H1 (cell line): ENCODE measurements at regions not wholly inside any gene's neighbourhood (a gene's known extent, or its start where the extent isn't known, plus 50 kb on each side); places are given as distances from the start of the nearest gene placed in this dataset.

Experiments used
- CTCF ChIA-PET: fragments of 300-600 bp; sonication (Branson Sonifier 250); formaldehyde crosslinking; loops from one replicate; lab custom pipeline; 2021; ENCODE audit not compliant: partially characterized antibody; lab: Charles Lee
- POLR2A ChIA-PET: fragments of 300-600 bp; sonication (Branson Sonifier 250); formaldehyde crosslinking; loops from one replicate; lab custom pipeline; 2021; ENCODE audit warnings: inconsistent platforms; ENCODE audit not compliant: partially characterized antibody; lab: Charles Lee
- DNase-seq, 2 experiments: peaks; one replicate each; pipeline versions ENCODE4 v3.0.0 to v3.0.0-alpha.2; 2010 to 2022; ENCODE audit warnings: low spot score in 2 of 2, low read depth in 1 of 2, mixed read lengths in 1 of 2
- FAIRE-seq: peaks from 2 replicates; lab custom pipeline; 2011; peaks lifted over from hg19 to GRCh38; lab: Jason Lieb, UNC
- H2AFZ ChIP-seq: 2 replicates; pipeline ENCODE4 v1.8.1; 2012; ENCODE audit warnings: low read length, inconsistent platforms
- H2AK5ac ChIP-seq: 2 replicates; pipeline ENCODE4 v1.6.1; 2013; ENCODE audit warnings: low read depth, low read length
- H2BK120ac ChIP-seq: replicated peaks from 2 replicates; pipeline ENCODE3; 2013; ENCODE audit warnings: low read depth, low read length, inconsistent platforms
- H2BK12ac ChIP-seq: 2 replicates; pipeline ENCODE4 v1.6.1; 2013; ENCODE audit warnings: low read depth, low read length
- H2BK15ac ChIP-seq: 2 replicates; pipeline ENCODE4 v1.6.1; 2013; ENCODE audit warnings: low read length
- H2BK20ac ChIP-seq: 2 replicates; pipeline ENCODE4 v1.6.1; 2013; ENCODE audit warnings: low read length
- H2BK5ac ChIP-seq: 2 replicates; pipeline ENCODE4 v1.6.1; 2013; ENCODE audit warnings: low read depth, low read length
- H3K14ac ChIP-seq: 2 replicates; pipeline ENCODE4 v1.6.1; 2013; ENCODE audit warnings: inconsistent platforms; ENCODE audit not compliant: insufficient read length
- H3K18ac ChIP-seq: 2 replicates; pipeline ENCODE4 v1.6.1; 2013; ENCODE audit warnings: low read length; ENCODE audit errors: extremely low read depth
- H3K23ac ChIP-seq: 2 replicates; pipeline ENCODE4 v1.6.1; 2013; ENCODE audit warnings: inconsistent platforms; ENCODE audit not compliant: insufficient read length
- H3K23me2 ChIP-seq: 2 replicates; pipeline ENCODE4 v1.6.1; 2013; ENCODE audit warnings: low read depth, low read length
- H3K27ac ChIP-seq: 2 replicates; pipeline ENCODE4 v1.6.1; 2011; ENCODE audit warnings: low read depth, low read length, inconsistent platforms
- H3K27me3 ChIP-seq, 4 experiments: replicated peaks in 1 of 4; 1 replicate in 1 of 4; 2 replicates in 3 of 4; pipeline versions ENCODE4 v1.6.1 to v1.8.1; 2011 to 2013; ENCODE audit warnings: low read length in 3 of 4, mild to moderate bottlenecking in 3 of 4, inconsistent platforms in 2 of 4, mixed read lengths in 2 of 4, moderate library complexity in 1 of 4; ENCODE audit not compliant: control insufficient read depth in 3 of 4, insufficient read depth in 3 of 4; ENCODE audit errors: extremely low read depth in 1 of 4
- H3K36me3 ChIP-seq, 4 experiments: 2 replicates each; pipeline versions ENCODE4 v1.6.1 to v1.8.1; 2011 to 2013; ENCODE audit warnings: mild to moderate bottlenecking in 4 of 4, low read length in 3 of 4, moderate library complexity in 2 of 4, control low read depth in 1 of 4, inconsistent platforms in 1 of 4; ENCODE audit not compliant: insufficient read depth in 4 of 4, control insufficient read depth in 2 of 4
- H3K4ac ChIP-seq: replicated peaks from 2 replicates; pipeline ENCODE3; 2013; ENCODE audit warnings: low read length, low read depth, mixed read lengths, inconsistent platforms; ENCODE audit not compliant: insufficient read length
- H3K4me1 ChIP-seq, 4 experiments: replicated peaks in 1 of 4; 1 replicate in 1 of 4; 2 replicates in 3 of 4; pipeline versions ENCODE4 v1.6.1 to v1.8.1; 2011 to 2013; ENCODE audit warnings: low read length in 3 of 4, inconsistent platforms in 2 of 4, mixed read lengths in 1 of 4; ENCODE audit not compliant: insufficient read depth in 4 of 4, control insufficient read depth in 3 of 4
- H3K4me2 ChIP-seq, 2 experiments: 2 replicates each; pipeline versions ENCODE4 v1.6.1 to v1.8.1; 2011 to 2013; ENCODE audit warnings: low read depth in 2 of 2, low read length in 2 of 2, control low read depth in 1 of 2, inconsistent platforms in 1 of 2, mild to moderate bottlenecking in 1 of 2; ENCODE audit not compliant: insufficient read depth in 1 of 2
- H3K4me3 ChIP-seq, 4 experiments: fragments of 200-600, 300-600 bp in 1 of 4; sonication (generic), shearing (Covaris generic), sonication (Bioruptor Twin) in 1 of 4; 2 replicates each; pipeline versions ENCODE4 v1.5.1 to v1.8.1; 2011 to 2016; ENCODE audit warnings: low read length in 4 of 4, low read depth in 3 of 4, control low read depth in 2 of 4, inconsistent platforms in 2 of 4, mild to moderate bottlenecking in 2 of 4, mixed read lengths in 1 of 4, moderate library complexity in 1 of 4; ENCODE audit not compliant: insufficient read depth in 2 of 4; ENCODE audit errors: extremely low read depth in 1 of 4
- H3K56ac ChIP-seq: replicated peaks from 2 replicates; pipeline ENCODE3; 2013; ENCODE audit warnings: low read depth, mild to moderate bottlenecking, mixed read lengths, low read length, inconsistent platforms; ENCODE audit not compliant: insufficient read length
- H3K79me1 ChIP-seq: 2 replicates; pipeline ENCODE4 v1.6.1; 2013; ENCODE audit warnings: low read depth, low read length, control low read depth
- H3K79me2 ChIP-seq, 2 experiments: 2 replicates each; pipeline versions ENCODE4 v1.6.1 to v1.8.1; 2012 to 2013; ENCODE audit warnings: low read length in 2 of 2, mild to moderate bottlenecking in 2 of 2, inconsistent platforms in 1 of 2; ENCODE audit not compliant: insufficient read depth in 2 of 2, control insufficient read depth in 1 of 2
- H3K9ac ChIP-seq, 4 experiments: replicated peaks in 1 of 4; 1 replicate in 1 of 4; 2 replicates in 3 of 4; pipeline versions ENCODE4 v1.6.1 to v1.8.1; 2011 to 2013; ENCODE audit warnings: low read depth in 3 of 4, low read length in 3 of 4, control low read depth in 2 of 4, mild to moderate bottlenecking in 2 of 4, moderate library complexity in 2 of 4, inconsistent platforms in 1 of 4; ENCODE audit errors: extremely low read depth in 1 of 4
- H3K9me3 ChIP-seq, 2 experiments: 2 replicates each; pipeline versions ENCODE4 v1.6.1 to v1.8.1; 2012 to 2013; ENCODE audit warnings: mild to moderate bottlenecking in 2 of 2, moderate library complexity in 2 of 2, control low read depth in 1 of 2, inconsistent platforms in 1 of 2, low read depth in 1 of 2, low read length in 1 of 2, mixed read lengths in 1 of 2; ENCODE audit not compliant: insufficient read depth in 2 of 2
- H4K20me1 ChIP-seq, 2 experiments: replicated peaks in 1 of 2; 2 replicates each; pipeline versions ENCODE3 to v1.8.1; 2011 to 2013; ENCODE audit warnings: inconsistent platforms in 2 of 2, low read length in 2 of 2, mild to moderate bottlenecking in 1 of 2; ENCODE audit not compliant: insufficient read depth in 2 of 2, control insufficient read depth in 1 of 2
- H4K5ac ChIP-seq: 2 replicates; pipeline ENCODE4 v1.6.1; 2013; ENCODE audit warnings: low read length, low read depth, mixed read lengths, inconsistent platforms; ENCODE audit not compliant: insufficient read length
- H4K8ac ChIP-seq: 2 replicates; pipeline ENCODE4 v1.8.0; 2013; ENCODE audit warnings: mild to moderate bottlenecking, moderate library complexity, low read length, inconsistent platforms; ENCODE audit not compliant: insufficient read depth; ENCODE audit errors: extremely low read depth
- H4K91ac ChIP-seq: replicated peaks from 2 replicates; pipeline ENCODE3; 2013; ENCODE audit warnings: low read length, mixed read lengths, inconsistent platforms; ENCODE audit not compliant: insufficient read length
- BCL11A ChIP-seq, 2 experiments: IDR thresholded peaks; one replicate each; pipeline ENCODE4 v1.6.1; 2011; ENCODE audit warnings: low read depth in 2 of 2, low read length in 2 of 2, mild to moderate bottlenecking in 2 of 2
- CHD2 ChIP-seq: IDR thresholded peaks from 2 replicates; pipeline ENCODE4 v1.6.1; 2012; ENCODE audit warnings: low read length, improper control_type of control experiment
- KDM4A ChIP-seq: IDR thresholded peaks from one replicate; pipeline ENCODE4 v1.7.1; 2012; ENCODE audit warnings: low read depth, mild to moderate bottlenecking, moderate library complexity, low read length, inconsistent platforms; ENCODE audit not compliant: severe bottlenecking
- POLR2A ChIP-seq, 2 experiments: IDR thresholded peaks; 1 replicate in 1 of 2; 2 replicates in 1 of 2; pipeline ENCODE4 v1.6.1; 2011; ENCODE audit warnings: low read depth in 2 of 2, low read length in 2 of 2, mild to moderate bottlenecking in 2 of 2; ENCODE audit errors: control extremely low read depth in 1 of 2
- RXRA ChIP-seq: IDR thresholded peaks from 2 replicates; pipeline ENCODE4 v1.6.1; 2011; ENCODE audit warnings: low read depth, mild to moderate bottlenecking, low read length, moderate library complexity; ENCODE audit not compliant: insufficient read depth
- SAP30 ChIP-seq: fragments of 300-600 bp; sonication (generic); IDR thresholded peaks from 2 replicates; pipeline ENCODE4 v1.7.1; 2012; ENCODE audit warnings: low read length, moderate library complexity, mild to moderate bottlenecking, inconsistent platforms; ENCODE audit not compliant: insufficient read depth, insufficient replicate concordance
- SP4 ChIP-seq: IDR thresholded peaks from 2 replicates; pipeline ENCODE4 v1.6.1; 2012; ENCODE audit warnings: low read length, inconsistent platforms
- SUZ12 ChIP-seq: fragments of 200-600 bp; sonication (generic); IDR thresholded peaks from 2 replicates; pipeline ENCODE4 v1.6.1; 2012; ENCODE audit warnings: mild to moderate bottlenecking, inconsistent platforms, low read length, moderate library complexity, mixed read lengths
- WGBS, 2 experiments: shearing (Covaris generic) in 1 of 2; methylation state at CpG; one replicate each; pipeline versions ENCODE4 v1.1.6 to v1.1.7; 2013 to 2015; ENCODE audit warnings: low lambda C conversion rate in 2 of 2, mixed read lengths in 2 of 2, inconsistent platforms in 1 of 2, low coverage in 1 of 2, missing lambda C conversion rate in 1 of 2; ENCODE audit not compliant: insufficient replicate concordance in 2 of 2, insufficient coverage in 1 of 2, insufficient read length in 1 of 2; ENCODE audit errors: extremely low coverage in 1 of 2, missing lambda C conversion rate in 1 of 2; 5-methylcytosine and 5-hydroxymethylcytosine counted together

DNA sequence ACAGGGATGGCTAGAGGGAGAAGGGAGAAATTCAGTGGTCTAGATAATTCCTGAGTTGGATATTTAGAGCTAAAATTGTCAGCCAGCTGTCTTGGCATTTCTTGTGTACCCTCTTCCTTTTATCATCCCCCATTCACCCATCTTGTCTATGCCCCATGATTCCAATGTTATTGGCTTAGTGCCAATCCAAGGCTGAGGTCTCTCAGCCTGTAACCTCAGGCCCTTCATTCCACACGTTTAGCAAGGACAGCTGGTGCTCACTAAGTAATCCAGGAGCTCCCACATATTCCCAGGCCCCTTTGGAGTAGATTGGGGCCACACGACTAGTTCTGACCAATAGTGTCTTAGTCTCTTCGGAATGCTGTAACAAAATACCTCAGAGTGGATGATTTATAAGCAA, 112.4 kb upstream of the ATXN1 start:
- no peak for FAIRE-seq
- no peak overlapping the region for H3K18ac ChIP-seq
- H3K27me3 ChIP-seq: no peaks in the 10 kb centered on the region
- H3K4me1 ChIP-seq: peaks cover 0 to 4% (median 0%) of the 10 kb centered on the region in 4 experiments; a peak in 1 of 7 replicates
- no peak overlapping the region for H4K8ac ChIP-seq
- no peak overlapping the region for H2AK5ac ChIP-seq
- H2BK5ac ChIP-seq: no peak overlapping the region
- no peak overlapping the region for H3K9ac ChIP-seq
- 93% methylated on average over 3 of the region's 3 CpGs; no CpG with 5 or more reads in 1 of the 2 experiments for WGBS, 2 experiments
- H2BK12ac ChIP-seq: no peak overlapping the region
- no peak overlapping the region for H3K56ac ChIP-seq
- no peaks in the 10 kb centered on the region for H3K36me3 ChIP-seq
- no peak overlapping the region for H3K14ac ChIP-seq
- H4K20me1 ChIP-seq: no peaks in the 10 kb centered on the region
- H4K91ac ChIP-seq: no peak overlapping the region
- no peak overlapping the region for H2BK120ac ChIP-seq
- no peak for TF ChIP-seq KDM4A
- no peak for TF ChIP-seq SUZ12
- no peak for TF ChIP-seq POLR2A (IDR thresholded peaks at IDR 0.05; ENCODE audit: control extremely low read depth in 1 of 2, low read depth in 2 of 2, low read length in 2 of 2)
- TF ChIP-seq RXRA: no peak
- TF ChIP-seq BCL11A (IDR thresholded peaks at IDR 0.05; ENCODE audit: low read depth in 2 of 2, low read length in 2 of 2): no peak
- TF ChIP-seq CHD2: no peak
- TF ChIP-seq SP4: no peak
- no peak for TF ChIP-seq SAP30
- no peak for DNase-seq
- H3K79me1 ChIP-seq: no peaks in the 10 kb centered on the region
- H3K23ac ChIP-seq: no peak overlapping the region
- ChIA-PET CTCF (interaction anchor here (0.8 to 3.0 kb wide), 7 partner anchors 9 to 110 kb away, joined by 3 to 13 read pairs (median 4); no protein-coding TSS in a partner anchor), POLR2A (no interaction called here)
- no peak overlapping the region for H2BK20ac ChIP-seq
- H3K4ac ChIP-seq: no peak overlapping the region
- no peak overlapping the region for H2BK15ac ChIP-seq
- H2AFZ ChIP-seq: no peak overlapping the region
- no peaks in the 10 kb centered on the region for H3K79me2 ChIP-seq
- no peak overlapping the region for H3K27ac ChIP-seq
- H3K23me2 ChIP-seq: no peaks in the 10 kb centered on the region; the same call in 1 of the 2 replicates
- peaks cover 0 to 3% of the 10 kb centered on the region in 2 experiments; a peak in 1 of 4 replicates for H3K9me3 ChIP-seq
- H3K4me2 ChIP-seq: no peak overlapping the region
- H3K4me3 ChIP-seq: no peak overlapping the region
- H4K5ac ChIP-seq: no peak overlapping the region
